Type B pancreatic cell (in vitro differentiated cells): ENCODE measurements at regions not wholly inside any gene's neighbourhood (a gene's known extent, or its start where the extent isn't known, plus 50 kb on each side); places are given as distances from the start of the nearest gene placed in this dataset.

Experiments used
- DNase-seq: peaks from one replicate; pipeline ENCODE4 v3.0.0; 2021; ENCODE audit warnings: mixed read lengths; ENCODE audit not compliant: unreplicated experiment; ENCODE audit errors: extremely low spot score
- H3K27ac Mint-ChIP-seq: 2 replicates; pipeline ENCODE4 v1.8.0; 2021; ENCODE audit warnings: mild to moderate bottlenecking, mixed read lengths
- H3K27me3 Mint-ChIP-seq: 2 replicates; pipeline ENCODE4 v1.8.0; 2021; ENCODE audit warnings: mixed read lengths
- H3K36me3 Mint-ChIP-seq: 2 replicates; pipeline ENCODE4 v1.8.0; 2021; ENCODE audit warnings: mixed read lengths
- H3K4me1 Mint-ChIP-seq: one replicate; pipeline ENCODE4 v1.8.0; 2021; ENCODE audit warnings: mixed read lengths; ENCODE audit not compliant: unreplicated experiment
- H3K4me3 Mint-ChIP-seq: 2 replicates; pipeline ENCODE4 v1.8.0; 2021; ENCODE audit warnings: mild to moderate bottlenecking, mixed read lengths
- H3K9me3 Mint-ChIP-seq: 2 replicates; pipeline ENCODE4 v1.8.0; 2021; ENCODE audit warnings: mixed read lengths
- TF ChIP-seq, protein P1 (sequence below): fragments of 200-600 bp; sonication (generic); conservative IDR thresholded peaks from 2 replicates; pipeline ENCODE4 v1.5.0; 2021; ENCODE audit warnings: antibody characterized with exemption, mild to moderate bottlenecking

- peaks cover 17% of the 10 kb centered on the region for H3K4me1 Mint-ChIP-seq
- no peak for DNase-seq
- no peaks in the 10 kb centered on the region for H3K36me3 Mint-ChIP-seq
- peaks cover 8% of the 10 kb centered on the region for H3K27me3 Mint-ChIP-seq
- TF ChIP-seq, protein P1, sequence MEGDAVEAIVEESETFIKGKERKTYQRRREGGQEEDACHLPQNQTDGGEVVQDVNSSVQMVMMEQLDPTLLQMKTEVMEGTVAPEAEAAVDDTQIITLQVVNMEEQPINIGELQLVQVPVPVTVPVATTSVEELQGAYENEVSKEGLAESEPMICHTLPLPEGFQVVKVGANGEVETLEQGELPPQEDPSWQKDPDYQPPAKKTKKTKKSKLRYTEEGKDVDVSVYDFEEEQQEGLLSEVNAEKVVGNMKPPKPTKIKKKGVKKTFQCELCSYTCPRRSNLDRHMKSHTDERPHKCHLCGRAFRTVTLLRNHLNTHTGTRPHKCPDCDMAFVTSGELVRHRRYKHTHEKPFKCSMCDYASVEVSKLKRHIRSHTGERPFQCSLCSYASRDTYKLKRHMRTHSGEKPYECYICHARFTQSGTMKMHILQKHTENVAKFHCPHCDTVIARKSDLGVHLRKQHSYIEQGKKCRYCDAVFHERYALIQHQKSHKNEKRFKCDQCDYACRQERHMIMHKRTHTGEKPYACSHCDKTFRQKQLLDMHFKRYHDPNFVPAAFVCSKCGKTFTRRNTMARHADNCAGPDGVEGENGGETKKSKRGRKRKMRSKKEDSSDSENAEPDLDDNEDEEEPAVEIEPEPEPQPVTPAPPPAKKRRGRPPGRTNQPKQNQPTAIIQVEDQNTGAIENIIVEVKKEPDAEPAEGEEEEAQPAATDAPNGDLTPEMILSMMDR = no peak
- no peak overlapping the region for H3K4me3 Mint-ChIP-seq
- H3K9me3 Mint-ChIP-seq = no peaks in the 10 kb centered on the region
- no peak overlapping the region for H3K27ac Mint-ChIP-seq
Measured at GRCh38 chr2:104638190-104638858, 215.6 kb upstream of the POU3F3 start.

- Mint-ChIP-seq H3K27ac (no peak overlapping the region), H3K9me3 (no peaks in the 10 kb centered on the region), H3K4me3 (no peak overlapping the region), H3K27me3 (peaks cover 8% of the 10 kb centered on the region), H3K36me3 (no peaks in the 10 kb centered on the region), H3K4me1 (peaks cover 17% of the 10 kb centered on the region)
- TF ChIP-seq, protein P1 = no peak
- no peak for DNase-seq
Measured at GRCh38 chr2:104638859-104639202, 215.1 kb upstream of the POU3F3 start.

GRCh38 chr2:104641786-104642185 lies 212.1 kb upstream of the POU3F3 start:
- Mint-ChIP-seq H3K4me1 (peaks cover 17% of the 10 kb centered on the region), H3K27ac (no peak overlapping the region), H3K4me3 (no peak overlapping the region), H3K27me3 (no peaks in the 10 kb centered on the region), H3K9me3 (no peaks in the 10 kb centered on the region), H3K36me3 (no peaks in the 10 kb centered on the region)
- no peak for DNase-seq
- TF ChIP-seq, protein P1 = no peak

DNA sequence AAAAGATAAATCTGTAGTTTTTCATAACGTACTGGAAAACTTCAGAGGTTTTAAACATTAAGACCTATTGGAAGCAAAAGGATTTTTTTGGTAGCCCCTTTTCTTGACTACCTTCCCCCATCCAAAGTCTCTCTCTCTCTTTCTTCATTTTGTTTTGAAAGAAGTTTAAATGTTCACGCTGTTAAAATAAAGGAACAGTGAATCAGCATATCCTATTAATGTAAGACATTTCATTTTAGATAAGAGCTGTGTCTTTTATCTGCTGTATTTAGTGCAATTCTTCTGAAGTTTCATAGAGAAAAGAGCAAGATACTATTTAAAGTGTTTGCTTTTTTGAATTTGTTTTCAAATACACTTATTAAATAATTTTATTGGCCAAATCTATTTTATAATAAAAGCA lies 205.5 kb upstream of the POU3F3 start:
- Mint-ChIP-seq H3K27ac (no peak overlapping the region), H3K27me3 (peaks cover 21% of the 10 kb centered on the region), H3K4me3 (no peak overlapping the region), H3K36me3 (no peaks in the 10 kb centered on the region), H3K4me1 (no peaks in the 10 kb centered on the region), H3K9me3 (no peaks in the 10 kb centered on the region)
- TF ChIP-seq, protein P1 = no peak
- DNase-seq = no peak

DNA sequence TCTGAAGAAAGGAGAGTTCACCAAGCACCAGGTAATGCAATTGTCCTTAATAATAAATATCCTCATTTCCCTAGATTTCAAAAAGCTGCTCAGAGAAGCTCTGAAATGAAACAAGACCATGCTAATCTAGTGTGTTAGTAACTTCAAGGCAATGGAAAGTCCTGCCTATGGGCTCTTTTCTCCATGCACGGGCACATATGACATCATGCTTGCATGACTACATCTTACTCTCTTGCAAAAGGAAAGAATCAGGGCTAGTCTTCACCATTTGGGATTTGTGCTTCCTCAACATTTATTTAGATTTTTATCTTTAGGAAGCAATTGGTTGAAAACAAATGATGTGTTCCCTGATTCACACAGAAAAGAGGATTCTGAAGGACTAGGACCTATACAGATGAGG lies 204.0 kb upstream of the POU3F3 start:
- H3K4me1 Mint-ChIP-seq = no peaks in the 10 kb centered on the region

More for the DNA sequence above, 204.0 kb upstream of the POU3F3 start:
- no peak for DNase-seq
- Mint-ChIP-seq H3K36me3 (no peaks in the 10 kb centered on the region), H3K27me3 (peaks cover 32% of the 10 kb centered on the region), H3K4me3 (no peak overlapping the region), H3K9me3 (no peaks in the 10 kb centered on the region), H3K27ac (no peak overlapping the region)
- TF ChIP-seq, protein P1 = no peak
